Choroid plexus epithelial cell (primary cell): ENCODE measurements at regions not wholly inside any gene's neighbourhood (a gene's known extent, or its start where the extent isn't known, plus 50 kb on each side); places are given as distances from the start of the nearest gene placed in this dataset.

ENCODE experiments used
- DNase-seq: peaks from one replicate; pipeline ENCODE4 v3.0.0-alpha.2; 2010; ENCODE audit warnings: low read depth
- H3K4me3 ChIP-seq: 2 replicates; pipeline ENCODE4 v1.5.1; 2011; ENCODE audit warnings: low read depth, mild to moderate bottlenecking, control low read depth, low read length, moderate library complexity
- TF ChIP-seq, protein P1 (sequence below): conservative IDR thresholded peaks from 2 replicates; pipeline ENCODE4 v1.5.1; 2011; ENCODE audit warnings: low read depth, mild to moderate bottlenecking, control low read depth, inconsistent platforms, low read length, moderate library complexity

DNA sequence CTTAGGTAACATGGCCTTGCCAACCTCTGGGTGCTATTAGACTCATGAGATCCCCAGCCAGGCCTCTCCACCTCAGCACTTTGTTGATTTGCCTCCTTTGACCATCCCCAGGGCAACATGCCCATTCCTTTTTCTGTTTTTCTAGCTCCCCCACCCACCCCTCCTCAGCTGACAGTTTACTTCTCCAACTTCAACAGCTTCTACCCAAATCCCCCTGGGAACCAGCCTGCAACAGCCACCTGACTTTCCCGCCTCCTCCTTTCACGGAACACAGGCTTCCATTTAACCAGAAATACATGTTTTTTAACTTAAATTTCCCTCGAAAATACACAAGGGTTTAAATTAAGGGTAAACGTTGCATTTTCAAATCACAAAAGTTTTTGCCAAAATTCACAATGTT is 117.3 kb downstream of the DLEU7 start:
- no peak for DNase-seq
- TF ChIP-seq, protein P1, sequence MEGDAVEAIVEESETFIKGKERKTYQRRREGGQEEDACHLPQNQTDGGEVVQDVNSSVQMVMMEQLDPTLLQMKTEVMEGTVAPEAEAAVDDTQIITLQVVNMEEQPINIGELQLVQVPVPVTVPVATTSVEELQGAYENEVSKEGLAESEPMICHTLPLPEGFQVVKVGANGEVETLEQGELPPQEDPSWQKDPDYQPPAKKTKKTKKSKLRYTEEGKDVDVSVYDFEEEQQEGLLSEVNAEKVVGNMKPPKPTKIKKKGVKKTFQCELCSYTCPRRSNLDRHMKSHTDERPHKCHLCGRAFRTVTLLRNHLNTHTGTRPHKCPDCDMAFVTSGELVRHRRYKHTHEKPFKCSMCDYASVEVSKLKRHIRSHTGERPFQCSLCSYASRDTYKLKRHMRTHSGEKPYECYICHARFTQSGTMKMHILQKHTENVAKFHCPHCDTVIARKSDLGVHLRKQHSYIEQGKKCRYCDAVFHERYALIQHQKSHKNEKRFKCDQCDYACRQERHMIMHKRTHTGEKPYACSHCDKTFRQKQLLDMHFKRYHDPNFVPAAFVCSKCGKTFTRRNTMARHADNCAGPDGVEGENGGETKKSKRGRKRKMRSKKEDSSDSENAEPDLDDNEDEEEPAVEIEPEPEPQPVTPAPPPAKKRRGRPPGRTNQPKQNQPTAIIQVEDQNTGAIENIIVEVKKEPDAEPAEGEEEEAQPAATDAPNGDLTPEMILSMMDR: no peak
- no peak overlapping the region for H3K4me3 ChIP-seq

DNA sequence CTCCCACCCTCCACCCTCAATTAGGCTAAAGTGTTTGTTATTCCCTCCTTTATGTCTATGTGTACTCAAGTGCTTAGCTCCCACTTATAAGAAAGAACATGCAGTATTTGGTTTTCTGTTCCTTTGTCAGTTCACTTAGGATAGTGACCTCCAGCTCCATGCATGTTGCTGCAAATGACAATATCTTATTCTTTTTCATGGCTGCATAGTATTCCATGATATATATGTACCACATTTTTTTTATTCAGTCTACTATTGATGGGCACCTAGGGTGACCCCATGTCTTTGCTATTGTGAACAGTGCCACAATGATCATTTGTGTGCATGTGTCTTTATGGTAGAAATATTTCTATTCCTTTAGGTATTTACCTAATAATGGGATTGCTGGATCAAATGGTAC is 114.3 kb downstream of the DLEU7 start:
- no peak for DNase-seq
- TF ChIP-seq, protein P1: no peak
- no peak overlapping the region for H3K4me3 ChIP-seq

DNA sequence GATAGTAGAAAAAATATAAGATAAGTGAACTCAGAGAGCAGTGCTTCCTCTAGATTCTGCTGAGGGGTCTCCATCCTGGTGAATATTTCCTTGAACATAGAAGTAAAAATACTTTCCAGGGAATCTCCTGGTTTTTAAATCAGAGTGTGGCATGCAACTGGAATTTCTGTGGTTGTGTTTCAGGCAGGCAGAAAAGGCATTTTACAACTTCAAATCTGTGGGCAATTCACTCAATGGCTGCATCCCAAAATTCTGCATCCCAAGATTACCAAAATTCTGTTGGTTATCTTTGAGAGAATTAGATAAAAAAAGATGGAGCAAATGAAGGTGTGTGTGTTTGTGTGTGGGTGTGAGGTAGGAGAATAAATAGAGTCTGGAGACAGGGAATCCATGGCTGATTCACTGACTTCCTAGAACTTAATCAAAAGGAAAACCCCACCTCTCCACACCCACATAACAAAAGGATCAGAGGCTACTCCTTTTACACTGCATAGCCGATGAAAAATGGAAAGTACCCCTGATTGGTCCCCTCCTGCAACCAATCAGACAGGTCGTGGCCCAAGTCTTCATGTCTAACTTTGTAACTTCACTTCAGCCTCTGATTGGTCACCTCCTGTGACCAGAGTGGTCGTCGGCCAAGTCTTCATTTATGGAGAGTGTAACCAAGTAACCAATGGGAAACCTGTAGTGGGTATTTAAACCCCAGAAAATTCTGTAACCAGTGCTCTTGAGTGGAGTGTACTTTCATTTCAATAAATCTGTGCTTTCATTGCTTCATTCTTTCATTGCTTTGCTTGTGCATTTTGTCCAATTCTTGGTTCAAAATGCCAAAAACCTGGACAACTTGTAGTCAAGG is 112.8 kb downstream of the DLEU7 start:
- no peak overlapping the region for H3K4me3 ChIP-seq
- TF ChIP-seq, protein P1: no peak
- no peak for DNase-seq

DNA sequence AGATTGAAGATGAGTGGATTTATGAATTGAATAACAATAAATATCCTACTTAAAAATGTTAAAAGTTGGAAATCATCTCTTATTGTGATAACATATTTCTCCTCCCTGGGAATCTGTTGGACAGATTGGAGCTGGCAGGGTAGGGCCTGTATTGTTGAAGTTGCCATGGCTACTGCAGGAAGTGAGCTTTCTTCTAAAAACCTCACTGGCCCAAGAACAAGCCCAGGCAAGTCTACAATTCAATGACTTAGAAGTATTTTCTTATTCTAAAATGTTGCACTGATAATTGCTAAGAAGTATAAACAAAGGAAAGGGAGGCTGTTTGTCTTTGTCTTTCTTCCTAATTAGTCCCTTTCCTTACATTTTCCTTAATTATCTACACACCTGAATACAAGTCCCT is 112.1 kb downstream of the DLEU7 start:
- H3K4me3 ChIP-seq: no peak overlapping the region
- TF ChIP-seq, protein P1: no peak
- peak; percentile 83 for DNase-seq

DNA sequence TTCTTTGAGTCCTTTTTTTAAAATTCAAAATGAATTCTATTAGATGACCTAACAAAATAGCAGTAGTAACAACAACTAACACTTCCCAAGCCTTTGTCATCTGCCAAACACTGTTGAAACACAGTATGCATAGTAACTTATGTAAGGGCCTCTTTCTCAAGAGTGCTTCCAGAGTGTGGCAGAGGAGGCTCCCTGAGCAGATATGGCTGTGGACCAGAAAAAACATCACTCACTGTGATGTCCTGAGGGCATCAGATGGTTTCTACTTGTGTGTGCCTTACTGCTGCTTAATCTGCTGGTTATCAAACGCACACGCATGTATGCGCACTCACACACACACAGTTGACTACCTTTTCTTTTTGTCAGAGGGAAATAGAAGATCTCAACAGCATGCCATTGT is 110.8 kb downstream of the DLEU7 start:
- DNase-seq: peak; percentile 80
- TF ChIP-seq, protein P1: no peak
- H3K4me3 ChIP-seq: no peak overlapping the region

DNA sequence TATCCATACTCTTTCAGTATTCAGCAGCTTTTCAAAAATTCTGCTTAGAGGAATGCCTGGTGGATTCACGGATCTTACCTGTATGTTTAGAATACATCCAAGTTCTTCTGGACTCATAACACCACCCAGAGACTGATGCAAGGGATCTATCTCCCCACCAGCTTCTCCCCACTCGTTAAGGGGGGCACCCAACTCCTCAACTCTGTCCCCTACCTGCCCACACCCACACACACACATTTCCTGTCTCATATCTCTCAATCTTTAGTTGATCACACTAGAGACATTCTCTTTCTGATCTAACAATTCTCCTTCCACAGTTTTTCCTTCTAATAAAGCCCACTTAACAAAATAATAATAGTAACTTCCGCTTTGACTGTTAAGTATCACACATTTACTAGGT is 110.1 kb downstream of the DLEU7 start:
- H3K4me3 ChIP-seq: no peak overlapping the region
- DNase-seq: no peak
- TF ChIP-seq, protein P1: no peak

DNA sequence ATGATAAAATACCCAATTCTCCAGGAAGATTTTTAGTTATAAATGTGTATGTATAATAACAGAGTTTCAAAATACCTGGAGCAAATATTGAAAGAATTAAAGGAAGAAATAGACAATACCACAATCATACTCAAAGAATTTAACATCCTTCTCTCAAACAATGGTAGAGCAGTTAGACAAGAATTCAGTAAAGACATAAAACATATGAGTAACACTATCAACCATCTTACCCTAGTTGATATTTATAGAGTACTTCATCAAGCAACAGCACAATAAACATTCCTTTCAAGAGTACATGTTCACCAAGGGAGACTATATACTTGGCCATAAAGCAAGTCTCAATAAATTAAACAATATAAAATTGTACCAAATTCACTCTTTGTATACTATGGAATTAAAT is 108.4 kb downstream of the DLEU7 start:
- DNase-seq: no peak
- no peak overlapping the region for H3K4me3 ChIP-seq
- TF ChIP-seq, protein P1: no peak
